PFSK-1 (cell line): ENCODE measurements at regions not wholly inside any gene's neighbourhood (a gene's known extent, or its start where the extent isn't known, plus 50 kb on each side); places are given as distances from the start of the nearest gene placed in this dataset.

Experiments
- FOXP2 ChIP-seq: optimal IDR thresholded peaks from 2 replicates; pipeline ENCODE3; 2011; ENCODE audit warnings: borderline replicate concordance, control low read depth, inconsistent platforms; ENCODE audit not compliant: insufficient read depth; ENCODE audit errors: extremely low read length, extremely low read depth
- POLR2AphosphoS5 ChIP-seq: IDR thresholded peaks from 2 replicates; pipeline ENCODE4 v1.6.1; 2012; ENCODE audit warnings: low read depth, mild to moderate bottlenecking, control low read depth, low read length, moderate library complexity
- REST ChIP-seq, 2 experiments: IDR thresholded peaks; 2 replicates each; pipeline versions ENCODE4 v1.6.1 to v1.8.0; 2011 to 2012; ENCODE audit warnings: low read depth in 2 of 2, low read length in 2 of 2, control low read depth in 1 of 2, inconsistent platforms in 1 of 2, mild to moderate bottlenecking in 1 of 2, moderate library complexity in 1 of 2; ENCODE audit not compliant: insufficient read depth in 1 of 2
- SIN3A ChIP-seq: IDR thresholded peaks from 2 replicates; pipeline ENCODE4 v1.6.1; 2012; ENCODE audit warnings: mild to moderate bottlenecking, low read length, moderate library complexity, borderline replicate concordance; ENCODE audit not compliant: insufficient read depth
- TAF1 ChIP-seq: IDR thresholded peaks from 2 replicates; pipeline ENCODE4 v1.6.1; 2012; ENCODE audit warnings: low read length, control low read depth, borderline replicate concordance; ENCODE audit not compliant: insufficient read depth

GRCh38 chr5:1647580-1647979, 123.8 kb upstream of the LPCAT1 start:
- no peak for TF ChIP-seq REST (IDR thresholded peaks at IDR 0.05; ENCODE audit: insufficient read depth in 1 of 2, low read depth in 2 of 2, low read length in 2 of 2)
- no peak for TF ChIP-seq TAF1
- TF ChIP-seq FOXP2 = no peak

- TF ChIP-seq FOXP2 = peak; percentile 95
- no peak for TF ChIP-seq TAF1
These were observed 121.2 kb upstream of the LPCAT1 start for GRCh38 chr5:1644810-1645571.

- TF ChIP-seq POLR2AphosphoS5 (no peak), FOXP2 (no peak), REST (IDR thresholded peaks at IDR 0.05; ENCODE audit: insufficient read depth in 1 of 2, low read depth in 2 of 2, low read length in 2 of 2) (no peak), SIN3A (no peak), TAF1 (no peak)
These were observed 120.1 kb upstream of the LPCAT1 start for GRCh38 chr5:1643651-1644392.

- TF ChIP-seq FOXP2 = no peak
- TF ChIP-seq TAF1 = no peak
- no peak for TF ChIP-seq SIN3A
- no peak for TF ChIP-seq REST (IDR thresholded peaks at IDR 0.05; ENCODE audit: insufficient read depth in 1 of 2, low read depth in 2 of 2, low read length in 2 of 2)
- no peak for TF ChIP-seq POLR2AphosphoS5
These were observed 118.9 kb upstream of the LPCAT1 start for GRCh38 chr5:1642621-1643061.

- no peak for TF ChIP-seq POLR2AphosphoS5
- no peak for TF ChIP-seq REST (IDR thresholded peaks at IDR 0.05; ENCODE audit: insufficient read depth in 1 of 2, low read depth in 2 of 2, low read length in 2 of 2)
- TF ChIP-seq TAF1 = no peak
These were observed 118.5 kb upstream of the LPCAT1 start for GRCh38 chr5:1642221-1642620.
